GM12878 (cell line): ENCODE measurements at regions not wholly inside any gene's neighbourhood (a gene's known extent, or its start where the extent isn't known, plus 50 kb on each side); places are given as distances from the start of the nearest gene placed in this dataset.

Source experiments
- ATAC-seq: fragments of 200-7000 bp; cut with Tn5 transposase; 3 replicates; pipeline ENCODE4 v1.9.1; 2020; ENCODE audit warnings: mild to moderate bottlenecking, moderate library complexity
- BruUV-seq: library from RNA; stranded (reverse); fragments of 400-500 nt; replicated peaks from 2 replicates; lab custom pipeline; 2021; lab: Mats Ljungman, UMichigan
- CTCF ChIA-PET: fragments of 300-600 bp; sonication (Branson Sonifier 250); formaldehyde crosslinking; extraction: SDS; loops from one replicate; lab custom pipeline; 2021; ENCODE audit warnings: inconsistent platforms; lab: Yijun Ruan, JAX
- POLR2A ChIA-PET: fragments of 350-600 bp; formaldehyde crosslinking; extraction: SDS; loops from one replicate; lab custom pipeline; 2021; ENCODE audit warnings: inconsistent platforms; lab: Charles Lee
- RAD21 ChIA-PET: fragments of 300-600 bp; sonication (Branson Sonifier 250); formaldehyde crosslinking; loops from one replicate; lab custom pipeline; 2023; ENCODE audit warnings: antibody characterized with exemption; ENCODE audit not compliant: unreplicated experiment; lab: Charles Lee
- SMC1A ChIA-PET: fragments of 300-600 bp; sonication (Branson Sonifier 250); formaldehyde crosslinking; loops from one replicate; lab custom pipeline; 2023; ENCODE audit not compliant: unreplicated experiment, uncharacterized antibody; lab: Charles Lee
- DNase-seq: peaks from one replicate; pipeline ENCODE4 v3.0.0-alpha.2; 2011; ENCODE audit warnings: low read depth, low spot score
- FAIRE-seq: peaks from 3 replicates; lab custom pipeline; 2011; peaks lifted over from hg19 to GRCh38; lab: Jason Lieb, UNC
- H2AFZ ChIP-seq: 2 replicates; pipeline ENCODE4 v1.6.0; 2011; ENCODE audit warnings: low read depth, low read length, control low read depth; ENCODE audit not compliant: control insufficient read depth
- H3K27ac ChIP-seq: 2 replicates; pipeline ENCODE4 v1.5.1; 2011; ENCODE audit warnings: control low read depth; ENCODE audit not compliant: control insufficient read depth, insufficient read depth
- H3K27me3 ChIP-seq, 2 experiments: replicated peaks in 1 of 2; 2 replicates each; pipeline versions ENCODE4 v1.6.0 to v1.6.1; 2011; ENCODE audit warnings: low read length in 1 of 2; ENCODE audit not compliant: control insufficient read depth in 2 of 2, insufficient read depth in 2 of 2
- H3K36me3 ChIP-seq, 2 experiments: 2 replicates each; pipeline ENCODE4 v1.5.1; 2011; ENCODE audit warnings: low read length in 1 of 2; ENCODE audit not compliant: control insufficient read depth in 2 of 2, insufficient read depth in 2 of 2
- H3K4me1 ChIP-seq: 2 replicates; pipeline ENCODE4 v1.6.1; 2011; ENCODE audit warnings: mild to moderate bottlenecking, low read length, moderate library complexity, mixed read lengths; ENCODE audit not compliant: control insufficient read depth, insufficient read depth
- H3K4me2 ChIP-seq: 2 replicates; pipeline ENCODE4 v1.6.0; 2011; ENCODE audit warnings: control low read depth; ENCODE audit not compliant: control insufficient read depth, insufficient read depth
- H3K4me3 ChIP-seq: fragments of 200-600 bp; sonication (generic); 2 replicates; pipeline ENCODE4 v1.5.1; 2016
- H3K79me2 ChIP-seq: 2 replicates; pipeline ENCODE4 v1.6.0; 2011; ENCODE audit warnings: low read length; ENCODE audit not compliant: control insufficient read depth, insufficient read depth
- H3K9ac ChIP-seq: 2 replicates; pipeline ENCODE4 v1.8.0; 2011; ENCODE audit warnings: low read length, control low read depth, mixed read lengths; ENCODE audit not compliant: control insufficient read depth, insufficient read depth
- H3K9me3 ChIP-seq: replicated peaks from 3 replicates; pipeline ENCODE4 v1.5.1; 2011; ENCODE audit warnings: mild to moderate bottlenecking, low read length; ENCODE audit not compliant: control insufficient read depth, insufficient read depth
- H4K20me1 ChIP-seq: 2 replicates; pipeline ENCODE4 v1.6.0; 2011; ENCODE audit not compliant: control insufficient read depth, insufficient read depth
- ATF7 ChIP-seq: fragments of 450-650 bp; IDR thresholded peaks from 2 replicates; pipeline ENCODE4 v1.6.1; 2016; ENCODE audit warnings: low read depth, mild to moderate bottlenecking
- CHD2 ChIP-seq: IDR thresholded peaks from 2 replicates; pipeline ENCODE4 v1.6.1; 2011; ENCODE audit warnings: low read depth, low read length, improper control_type of control experiment, borderline replicate concordance
- E2F4 ChIP-seq: IDR thresholded peaks from 2 replicates; pipeline ENCODE4 v1.6.1; 2012; ENCODE audit warnings: low read depth, low read length, improper control_type of control experiment
- MYC ChIP-seq: IDR thresholded peaks from 2 replicates; pipeline ENCODE4 v1.6.1; 2011; ENCODE audit warnings: mild to moderate bottlenecking, low read length, moderate library complexity, inconsistent platforms; ENCODE audit not compliant: insufficient read depth, insufficient replicate concordance, insufficient read length, severe bottlenecking
- NFYB ChIP-seq: IDR thresholded peaks from 2 replicates; pipeline ENCODE4 v1.6.1; 2011; ENCODE audit warnings: low read depth, mild to moderate bottlenecking, low read length, improper control_type of control experiment, moderate library complexity; ENCODE audit not compliant: insufficient read depth
- NRF1 ChIP-seq: conservative IDR thresholded peaks from 2 replicates; pipeline ENCODE4 v1.6.1; 2011; ENCODE audit warnings: mild to moderate bottlenecking, low read depth, low read length, improper control_type of control experiment
- PBX3 ChIP-seq: IDR thresholded peaks from 2 replicates; pipeline ENCODE4 v1.6.1; 2011; ENCODE audit warnings: mild to moderate bottlenecking, low read depth, low read length, moderate library complexity; ENCODE audit not compliant: insufficient replicate concordance
- SMAD1 ChIP-seq: fragments of 450-650 bp; IDR thresholded peaks from 2 replicates; pipeline ENCODE4 v1.6.1; 2018; ENCODE audit warnings: mild to moderate bottlenecking, low read depth; ENCODE audit not compliant: partially characterized antibody
- SREBF1 ChIP-seq: IDR thresholded peaks from 2 replicates; pipeline ENCODE4 v1.6.1; 2012; ENCODE audit warnings: mild to moderate bottlenecking, low read length
- SREBF2 ChIP-seq: IDR thresholded peaks from 2 replicates; pipeline ENCODE4 v1.6.1; 2012; ENCODE audit warnings: mild to moderate bottlenecking, low read length
- WGBS: methylation state at CpG from one replicate; pipeline ENCODE4 v1.1.6; 2016; ENCODE audit warnings: low lambda C conversion rate; ENCODE audit not compliant: insufficient replicate concordance, insufficient coverage; ENCODE audit errors: missing lambda C conversion rate; 5-methylcytosine and 5-hydroxymethylcytosine counted together
- in situ Hi-C: fragments of 300-500 bp; cut with MboI; formaldehyde crosslinking; loops from 9 replicates; pipeline ENCODE4 v1.14.3; 2018; ENCODE audit warnings: mixed read lengths
- intact Hi-C: fragments of 100-400 bp; cut with micrococcal nuclease; formaldehyde crosslinking; loops from one replicate; pipeline ENCODE4 v1.14.2; 2022; ENCODE audit not compliant: unreplicated experiment

GRCh38 chr16:9408297-9408878 is 316.9 kb downstream of the HAPSTR1 start:
- Histone ChIP-seq H3K79me2 (no peaks in the 10 kb centered on the region), H3K27ac (no peak overlapping the region), H3K27me3 (no peaks in the 10 kb centered on the region)
- intact Hi-C loops, result no loop called here
- ATAC-seq, result no peak
- TF ChIP-seq SREBF2, result no peak
- no peak for TF ChIP-seq E2F4
- no peak for TF ChIP-seq MYC
- TF ChIP-seq SMAD1, result no peak
- no peak for TF ChIP-seq NFYB
- no peak for TF ChIP-seq SREBF1
- no peak for TF ChIP-seq CHD2
- no peak for TF ChIP-seq ATF7
- no peak for TF ChIP-seq PBX3
- TF ChIP-seq NRF1, result no peak
- TF ChIP-seq, all 136 proteins: peak for 0
- FAIRE-seq, result no peak
- no peak overlapping the region for H2AFZ ChIP-seq
- DNase-seq, result no peak
- no peaks in the 10 kb centered on the region for H3K36me3 ChIP-seq
- ChIA-PET CTCF (no interaction called here), POLR2A (no interaction called here), RAD21 (no interaction called here), SMC1A (no interaction called here)
- no peak overlapping the region for H3K4me2 ChIP-seq
- WGBS, result 25% methylated on average over 9 of the region's 9 CpGs
- BruUV-seq, result no TSS peak
- no peak overlapping the region for H3K9ac ChIP-seq
- H4K20me1 ChIP-seq, result no peaks in the 10 kb centered on the region
- no peaks in the 10 kb centered on the region for H3K9me3 ChIP-seq
- in situ Hi-C loops, result no loop called here
- H3K4me1 ChIP-seq, result no peaks in the 10 kb centered on the region
- H3K4me3 ChIP-seq, result no peak overlapping the region
